Ovary (tissue), 3 donors: ENCODE measurements at regions not wholly inside any gene's neighbourhood (a gene's known extent, or its start where the extent isn't known, plus 50 kb on each side); places are given as distances from the start of the nearest gene placed in this dataset.
"Not testable (repeated sequence)": the region's sequence is repeated elsewhere in the genome, so short reads cannot be mapped to it uniquely, and the experiment has no call there.

Source experiments
- CTCF ChIP-seq, 3 donors: fragments of 450-650 bp in 2 of 3; fragments of 200-600 bp in 1 of 3; IDR thresholded peaks; one replicate each; pipeline versions ENCODE4 v1.5.1 to v1.8.0; 2016 to 2022; ENCODE audit warnings: antibody characterized with exemption in 3 of 3, mild to moderate bottlenecking in 1 of 3
- EP300 ChIP-seq: sonication (generic); formaldehyde crosslinking; IDR thresholded peaks from one replicate; pipeline ENCODE4 v1.6.1; 2017; ENCODE audit warnings: antibody characterized with exemption
- POLR2A ChIP-seq: fragments of 450-650 bp; IDR thresholded peaks from one replicate; pipeline ENCODE4 v1.6.1; 2017; ENCODE audit warnings: antibody characterized with exemption, mild to moderate bottlenecking, moderate library complexity
- donor health status: DM: no; HTN: no; CAD: no.

GRCh38 chr12:32023861-32024260, 64.6 kb downstream of the RESF1 start:
- not testable (repeated sequence) for TF ChIP-seq CTCF (IDR thresholded peaks at IDR 0.05); EP300; POLR2A
